ENCODE measurements at regions not wholly inside any gene's neighbourhood (a gene's known extent, or its start where the extent isn't known, plus 50 kb on each side); places are given as distances from the start of the nearest gene placed in this dataset.

DNA sequence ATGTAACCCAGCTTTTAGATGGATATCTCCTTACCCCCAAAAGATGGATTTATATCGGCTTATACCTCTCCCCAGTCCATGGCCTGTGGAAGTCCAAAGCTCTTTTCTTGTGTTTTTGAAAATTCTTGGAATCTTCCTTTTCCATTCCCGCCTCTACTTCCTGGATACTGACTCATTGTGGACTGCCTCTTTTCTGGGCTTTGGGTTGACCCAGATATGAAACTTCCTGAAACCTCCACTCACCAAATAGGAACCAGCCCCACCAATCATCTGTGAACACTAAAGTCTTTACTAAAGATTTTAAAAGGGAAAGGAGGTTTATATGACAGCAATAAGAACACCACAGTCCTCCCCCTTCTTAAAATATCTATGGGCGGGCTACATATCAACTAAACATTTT lies 163.4 kb upstream of the SYN3 start:
- TF ChIP-seq, protein P1, sequence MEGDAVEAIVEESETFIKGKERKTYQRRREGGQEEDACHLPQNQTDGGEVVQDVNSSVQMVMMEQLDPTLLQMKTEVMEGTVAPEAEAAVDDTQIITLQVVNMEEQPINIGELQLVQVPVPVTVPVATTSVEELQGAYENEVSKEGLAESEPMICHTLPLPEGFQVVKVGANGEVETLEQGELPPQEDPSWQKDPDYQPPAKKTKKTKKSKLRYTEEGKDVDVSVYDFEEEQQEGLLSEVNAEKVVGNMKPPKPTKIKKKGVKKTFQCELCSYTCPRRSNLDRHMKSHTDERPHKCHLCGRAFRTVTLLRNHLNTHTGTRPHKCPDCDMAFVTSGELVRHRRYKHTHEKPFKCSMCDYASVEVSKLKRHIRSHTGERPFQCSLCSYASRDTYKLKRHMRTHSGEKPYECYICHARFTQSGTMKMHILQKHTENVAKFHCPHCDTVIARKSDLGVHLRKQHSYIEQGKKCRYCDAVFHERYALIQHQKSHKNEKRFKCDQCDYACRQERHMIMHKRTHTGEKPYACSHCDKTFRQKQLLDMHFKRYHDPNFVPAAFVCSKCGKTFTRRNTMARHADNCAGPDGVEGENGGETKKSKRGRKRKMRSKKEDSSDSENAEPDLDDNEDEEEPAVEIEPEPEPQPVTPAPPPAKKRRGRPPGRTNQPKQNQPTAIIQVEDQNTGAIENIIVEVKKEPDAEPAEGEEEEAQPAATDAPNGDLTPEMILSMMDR (IDR thresholded peaks at IDR 0.05 in 4 of 5, conservative IDR thresholded peaks at IDR 0.05 in 1 of 5) = no peak
- no peak for TF ChIP-seq POLR2A (IDR thresholded peaks at IDR 0.05)

Measured in gastrocnemius medialis (tissue), 4 donors.